ENCODE measurements at regions not wholly inside any gene's neighbourhood (a gene's known extent, or its start where the extent isn't known, plus 50 kb on each side); places are given as distances from the start of the nearest gene placed in this dataset.
"Not testable (repeated sequence)": the region's sequence is repeated elsewhere in the genome, so short reads cannot be mapped to it uniquely, and the experiment has no call there.

- DNase-seq, result no peak
Measured at GRCh38 chr5:167361795-167362194, 929.6 kb upstream of the WWC1 start.

DNA sequence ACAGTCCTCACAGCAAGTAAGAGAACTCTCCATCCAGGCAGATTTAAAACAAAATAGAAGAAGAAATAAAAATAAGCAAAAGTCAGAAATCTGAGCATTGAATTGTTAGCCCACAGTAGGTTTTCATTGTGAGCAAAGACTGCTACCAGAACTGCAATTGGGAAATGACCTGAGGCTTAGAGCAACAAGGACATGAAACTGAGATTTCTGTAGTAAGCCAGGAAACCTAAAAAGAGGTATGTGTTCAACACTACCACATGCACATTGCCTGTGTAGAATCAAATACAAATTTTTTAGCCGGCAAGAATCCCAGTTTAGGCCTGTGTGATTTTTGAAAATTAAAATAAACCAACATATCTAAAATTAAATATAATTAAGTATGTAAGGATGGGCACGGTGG, 928.4 kb upstream of the WWC1 start:
- DNase-seq, result no peak

DNA sequence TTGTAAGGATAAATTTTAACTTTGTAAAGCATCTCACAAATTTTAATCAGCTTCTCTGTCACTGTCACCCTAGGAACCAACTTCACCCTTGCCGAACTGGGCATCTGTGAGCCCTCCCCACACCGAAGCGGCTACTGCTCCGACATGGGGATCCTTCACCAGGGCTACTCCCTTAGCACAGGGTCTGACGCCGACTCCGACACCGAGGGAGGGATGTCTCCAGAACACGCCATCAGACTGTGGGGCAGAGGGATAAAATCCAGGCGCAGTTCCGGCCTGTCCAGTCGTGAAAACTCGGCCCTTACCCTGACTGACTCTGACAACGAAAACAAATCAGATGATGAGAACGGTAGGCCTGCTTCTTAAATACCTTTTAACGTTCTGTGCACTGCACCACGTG, 916.3 kb upstream of the WWC1 start:
- no peak for DNase-seq

- DNase-seq, result no peak
Measured at GRCh38 chr5:167378894-167379723, 912.3 kb upstream of the WWC1 start.

GRCh38 chr5:167381457-167381856, 910.0 kb upstream of the WWC1 start:
- no peak for DNase-seq

- DNase-seq, result no peak
Measured at GRCh38 chr5:167389537-167389936, 901.9 kb upstream of the WWC1 start.

- not testable (repeated sequence) for DNase-seq
Measured at GRCh38 chr5:167391286-167391685, 900.2 kb upstream of the WWC1 start.

DNA sequence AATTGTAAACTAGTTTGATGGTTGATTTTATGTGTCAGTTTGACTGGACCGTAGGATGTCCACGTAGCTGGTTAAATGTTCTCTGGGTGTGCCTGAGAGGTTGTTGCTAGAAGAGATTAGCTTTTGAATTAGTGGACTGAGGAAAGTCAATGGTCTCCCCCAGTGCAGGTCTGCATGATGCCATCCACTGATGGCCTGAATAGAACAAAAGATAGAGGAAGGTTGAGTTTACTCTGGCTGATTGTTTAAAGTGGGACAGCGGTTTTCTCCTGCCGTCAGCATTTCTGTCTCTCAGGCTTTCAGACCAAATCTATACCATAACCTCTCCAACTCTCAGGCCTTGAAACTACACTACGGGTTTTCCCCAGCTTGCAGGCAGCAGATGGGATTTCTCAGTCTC, 899.2 kb upstream of the WWC1 start:
- no peak for DNase-seq

DNA sequence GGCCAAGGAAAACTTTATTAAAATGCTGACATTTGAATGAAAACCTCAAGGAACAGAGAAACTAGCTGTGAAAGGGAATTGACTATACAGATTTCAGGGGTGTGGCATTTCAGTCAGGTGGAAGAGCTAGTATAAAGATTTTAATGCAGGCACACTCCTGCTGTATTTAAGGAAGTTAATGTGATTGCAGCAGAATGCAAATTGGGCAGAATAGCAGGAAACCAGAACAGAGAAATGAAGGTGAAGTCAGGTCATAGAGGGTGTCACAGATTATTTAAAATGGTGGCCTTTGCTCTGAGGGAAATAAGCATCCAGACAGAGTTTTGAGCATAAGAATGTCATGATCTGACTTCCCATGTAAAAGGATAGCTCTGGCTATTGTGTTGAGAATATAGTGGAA, 898.1 kb upstream of the WWC1 start:
- DNase-seq, result no peak

DNA sequence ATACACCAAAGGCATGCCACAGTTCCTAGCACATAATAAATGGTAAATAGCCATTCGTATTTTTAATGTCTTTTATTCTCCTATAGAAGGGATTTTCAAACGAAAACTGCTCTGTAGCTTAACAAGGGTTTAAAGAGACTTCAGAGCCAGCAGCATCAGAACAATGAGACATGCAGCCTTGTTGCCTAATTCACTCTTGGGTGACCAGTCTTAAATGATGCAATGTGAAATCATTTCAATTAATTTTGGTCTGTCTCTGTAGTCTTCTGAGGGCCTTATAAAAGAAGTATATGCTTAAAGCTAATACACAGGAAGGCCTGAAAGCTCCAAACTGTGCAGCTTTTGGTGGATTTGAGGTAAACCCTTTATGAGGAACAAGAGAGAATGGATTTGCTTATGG, 888.8 kb upstream of the WWC1 start:
- DNase-seq, result no peak

DNA sequence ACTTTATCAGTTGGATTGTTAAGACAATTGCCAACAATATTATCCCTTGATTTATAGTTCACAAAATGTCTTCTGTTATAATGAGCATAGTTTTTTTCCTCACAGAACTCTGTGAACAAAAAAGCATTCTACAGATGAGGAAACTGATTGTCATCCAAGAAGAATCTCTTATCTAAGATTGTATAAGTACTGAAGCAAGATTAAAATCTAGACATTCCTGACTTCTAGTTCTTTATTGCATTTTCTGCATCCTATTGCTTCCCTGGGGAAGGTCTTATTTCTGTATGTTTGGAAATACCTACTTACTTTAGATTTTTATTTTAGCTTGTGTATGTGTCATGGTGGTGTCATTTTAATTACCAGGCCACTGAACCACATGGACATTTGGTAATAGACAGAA, 884.9 kb upstream of the WWC1 start:
- DNase-seq, result no peak

DNA sequence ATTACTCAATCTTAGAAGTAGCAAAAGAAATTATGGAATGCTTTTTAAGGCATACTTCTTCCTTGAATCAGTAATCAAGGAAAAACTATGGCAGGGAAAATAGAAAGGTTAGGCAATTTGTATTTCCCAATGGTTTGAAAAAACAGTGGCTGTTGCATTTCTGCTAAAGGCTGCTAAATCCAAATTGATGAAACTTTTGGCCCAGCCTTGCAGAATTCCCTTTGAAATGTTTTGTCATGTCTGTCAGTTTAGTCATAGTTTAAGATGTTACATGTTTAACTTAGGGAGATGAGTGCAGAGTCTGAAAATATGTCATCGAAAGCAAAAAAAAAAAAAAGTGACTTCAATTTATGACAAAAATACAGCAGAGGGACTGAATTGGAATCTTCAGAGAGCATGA, 878.9 kb upstream of the WWC1 start:
- DNase-seq, result no peak

- no peak for DNase-seq
Measured at GRCh38 chr5:167413506-167413905, 877.9 kb upstream of the WWC1 start.

GRCh38 chr5:167414611-167415010, 876.8 kb upstream of the WWC1 start:
- DNase-seq, result no peak

DNA sequence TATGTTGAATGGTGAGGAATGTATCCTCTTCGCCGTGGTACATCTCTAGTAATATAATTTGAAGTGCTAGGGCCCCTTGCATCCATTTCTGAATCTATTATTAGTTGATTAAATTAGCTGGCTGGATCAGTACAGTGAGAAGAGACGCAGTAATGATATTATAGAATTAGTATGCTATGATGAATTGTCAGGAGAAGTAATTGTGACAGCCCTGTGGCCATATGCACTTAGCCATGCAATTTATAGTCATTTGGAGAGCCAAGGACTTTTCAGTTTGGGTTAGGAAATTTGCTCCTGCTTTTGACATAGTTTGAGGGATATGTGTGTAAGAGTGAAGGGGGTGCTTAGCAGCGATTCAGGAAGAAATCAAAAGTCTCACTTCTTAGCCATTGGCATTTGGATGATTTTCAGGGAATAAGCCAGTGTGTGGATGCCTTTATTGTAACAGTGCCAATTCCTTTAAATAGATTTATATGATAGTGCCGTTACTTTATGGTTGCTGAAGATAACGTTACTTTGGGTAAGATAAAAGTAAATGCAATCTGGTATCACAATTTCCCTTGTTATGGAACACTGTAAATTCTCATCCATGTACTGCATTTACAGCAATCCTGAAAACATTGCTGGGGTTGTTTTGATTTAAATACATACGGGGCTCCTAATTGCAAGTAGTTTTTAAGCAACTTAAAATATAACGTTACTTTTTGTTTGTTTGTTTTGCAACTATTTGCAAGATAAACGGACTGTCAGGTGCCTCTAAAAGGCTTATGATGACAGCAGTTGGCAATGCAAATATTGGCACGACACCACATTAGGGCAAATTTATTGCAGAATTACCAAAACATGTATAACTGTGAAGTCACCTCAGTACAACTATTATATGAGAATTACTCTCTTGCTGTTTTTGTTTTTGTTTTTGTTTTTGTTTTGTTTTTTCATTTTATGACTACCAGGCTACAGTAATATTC, 875.4 kb upstream of the WWC1 start:
- DNase-seq, result no peak

GRCh38 chr5:167417662-167418061, 873.8 kb upstream of the WWC1 start:
- no peak for DNase-seq

DNA sequence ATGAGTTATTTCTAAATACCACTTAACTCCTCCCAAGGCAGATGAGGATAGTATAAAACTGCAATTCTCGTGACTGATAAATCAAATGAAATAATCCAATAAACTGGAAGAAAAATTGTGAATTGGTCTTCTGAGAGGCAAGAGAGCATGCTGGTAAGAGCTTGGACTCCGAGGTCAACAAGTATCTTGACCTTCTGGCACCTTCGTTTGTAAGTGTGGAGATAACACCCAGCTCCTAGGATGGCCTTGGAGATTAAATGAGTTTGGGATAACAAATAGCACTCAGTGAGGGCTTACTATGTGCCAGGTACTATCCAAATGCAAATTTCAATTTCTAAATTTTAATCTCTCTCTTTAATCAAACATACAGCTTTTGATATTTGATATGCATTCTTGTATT, 866.3 kb upstream of the WWC1 start:
- no peak for DNase-seq

DNA sequence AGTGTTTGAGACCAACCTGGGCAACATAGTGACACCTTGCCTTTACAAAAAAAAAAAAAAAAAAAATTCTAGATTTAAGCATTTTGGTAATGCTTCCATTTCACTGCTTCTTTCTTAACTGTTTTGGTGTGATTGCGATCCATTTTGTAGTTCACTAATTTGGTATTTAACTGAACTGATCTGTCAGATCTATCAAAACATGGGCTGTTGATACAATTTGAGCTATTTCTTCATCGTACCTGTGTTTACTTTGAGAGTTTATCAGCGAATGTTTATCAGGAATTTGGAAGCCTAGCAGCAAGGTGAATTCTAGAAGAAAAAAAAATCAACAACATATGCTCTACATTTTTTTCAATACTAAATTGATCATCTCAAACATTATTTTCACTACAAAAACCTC, 864.9 kb upstream of the WWC1 start:
- no peak for DNase-seq

DNA sequence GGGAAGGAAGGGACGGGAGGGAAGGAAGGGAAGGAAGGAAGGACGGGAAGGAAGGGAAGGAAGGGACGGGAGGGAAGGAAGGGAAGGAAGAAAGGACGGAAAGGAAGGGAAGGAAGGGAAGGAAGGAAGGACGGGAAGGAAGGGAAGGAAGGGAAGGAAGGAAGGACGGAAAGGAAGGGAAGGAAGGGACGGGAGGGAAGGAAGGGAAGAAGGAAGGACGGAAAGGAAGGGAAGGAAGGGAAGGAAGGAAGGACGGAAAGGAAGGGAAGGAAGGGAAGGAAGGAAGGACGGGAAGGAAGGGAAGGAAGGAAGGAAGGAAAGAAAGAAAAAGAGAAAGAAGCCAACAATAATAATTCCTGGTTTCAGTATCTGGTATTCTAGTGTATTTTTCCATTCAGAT, 863.8 kb upstream of the WWC1 start:
- not testable (repeated sequence) for DNase-seq

GRCh38 chr5:167440846-167441245, 850.6 kb upstream of the WWC1 start:
- no peak for DNase-seq

DNA sequence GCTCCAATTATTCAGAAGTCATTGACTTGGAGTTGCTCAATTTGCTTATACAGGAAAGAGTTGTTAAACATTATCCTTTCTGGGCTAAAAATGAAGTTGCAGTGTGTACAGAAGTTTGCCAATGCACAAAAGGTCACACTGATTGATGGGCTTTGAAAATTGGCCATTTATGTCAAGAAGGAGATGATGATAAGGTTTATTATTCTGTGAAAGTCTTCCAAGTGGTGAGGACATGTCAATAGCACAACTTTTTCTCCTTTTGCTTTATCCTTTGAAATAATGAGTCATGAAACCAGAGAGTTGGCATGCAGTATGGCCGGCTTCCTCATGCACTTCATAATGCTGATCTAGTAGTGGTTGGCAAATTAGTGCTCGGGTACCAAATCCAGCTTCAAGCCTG, 848.5 kb upstream of the WWC1 start:
- DNase-seq, result no peak

- no peak for DNase-seq
Measured at GRCh38 chr5:167447466-167448375, 843.7 kb upstream of the WWC1 start.

GRCh38 chr5:167448376-167448775, 843.1 kb upstream of the WWC1 start:
- DNase-seq, result no peak
